GM23338 (cell line): ENCODE measurements at regions not wholly inside any gene's neighbourhood (a gene's known extent, or its start where the extent isn't known, plus 50 kb on each side); places are given as distances from the start of the nearest gene placed in this dataset.

ENCODE experiments used
- ATAC-seq: fragments of 200-7000 bp; cut with Tn5 transposase; 3 replicates; pipeline ENCODE4 v1.9.1; 2020
- DNase-seq: peaks from one replicate; pipeline ENCODE4 v3.0.0-alpha.2; 2015; ENCODE audit warnings: low spot score
- H2AFZ ChIP-seq: fragments of 200-600 bp; sonication (generic); 2 replicates; pipeline ENCODE4 v1.8.0; 2016; ENCODE audit warnings: antibody characterized with exemption, mild to moderate bottlenecking, moderate library complexity
- H3F3A ChIP-seq: fragments of 200-600 bp; sonication (generic); replicated peaks from 2 replicates; pipeline ENCODE4 v1.8.0; 2017; ENCODE audit warnings: antibody characterized with exemption, mixed run types, low read depth
- H3K27ac ChIP-seq: fragments of 200-600 bp; sonication (generic); 2 replicates; pipeline ENCODE4 v1.6.1; 2016; ENCODE audit warnings: low read depth
- H3K27me3 ChIP-seq: fragments of 200-600 bp; sonication (generic); 2 replicates; pipeline ENCODE4 v1.8.0; 2016; ENCODE audit warnings: mild to moderate bottlenecking, mixed run types, moderate library complexity; ENCODE audit not compliant: insufficient read depth
- H3K36me3 ChIP-seq: fragments of 200-600 bp; sonication (generic); 2 replicates; pipeline ENCODE4 v1.8.0; 2016; ENCODE audit warnings: mild to moderate bottlenecking; ENCODE audit not compliant: insufficient read depth
- H3K4me1 ChIP-seq: fragments of 200-600 bp; sonication (generic); 2 replicates; pipeline ENCODE4 v1.8.0; 2016; ENCODE audit warnings: mild to moderate bottlenecking, moderate library complexity; ENCODE audit not compliant: insufficient read depth
- H3K4me2 ChIP-seq: fragments of 200-600 bp; sonication (generic); 2 replicates; pipeline ENCODE4 v1.7.1; 2017; ENCODE audit warnings: mixed run types
- H3K4me3 ChIP-seq: fragments of 200-600 bp; sonication (generic); 2 replicates; pipeline ENCODE4 v1.6.1; 2016; ENCODE audit warnings: mixed run types
- H3K79me2 ChIP-seq: fragments of 200-600 bp; sonication (generic); replicated peaks from 2 replicates; pipeline ENCODE4 v1.8.0; 2017; ENCODE audit warnings: mild to moderate bottlenecking; ENCODE audit not compliant: insufficient read depth
- H3K9me2 ChIP-seq: fragments of 200-600 bp; sonication (generic); 2 replicates; pipeline ENCODE4 v1.8.0; 2017; ENCODE audit not compliant: insufficient read depth
- H4K20me1 ChIP-seq: fragments of 200-600 bp; sonication (generic); replicated peaks from 2 replicates; pipeline ENCODE4 v1.8.0; 2017; ENCODE audit warnings: mild to moderate bottlenecking; ENCODE audit not compliant: insufficient read depth
- H3K27ac Mint-ChIP-seq: 2 replicates; pipeline ENCODE4 v1.8.0; 2020; ENCODE audit warnings: inconsistent platforms, mild to moderate bottlenecking, moderate library complexity, mixed read lengths
- H3K27me3 Mint-ChIP-seq: 3 replicates; pipeline ENCODE4 v1.8.0; 2022; ENCODE audit warnings: low read depth, mild to moderate bottlenecking, moderate library complexity, mixed read lengths, inconsistent platforms; ENCODE audit not compliant: insufficient read depth, poor library complexity
- H3K36me3 Mint-ChIP-seq: 3 replicates; pipeline ENCODE4 v1.8.0; 2021; ENCODE audit warnings: low read depth, mild to moderate bottlenecking, inconsistent platforms, moderate library complexity, mixed read lengths
- H3K4me1 Mint-ChIP-seq: 3 replicates; pipeline ENCODE4 v1.8.0; 2020; ENCODE audit warnings: mild to moderate bottlenecking, inconsistent platforms, mixed read lengths
- H3K4me3 Mint-ChIP-seq: 3 replicates; pipeline ENCODE4 v1.8.0; 2021; ENCODE audit warnings: moderate library complexity, mild to moderate bottlenecking, inconsistent platforms, mixed read lengths
- H3K9me3 Mint-ChIP-seq: 3 replicates; pipeline ENCODE4 v1.8.0; 2020; ENCODE audit warnings: moderate library complexity, mild to moderate bottlenecking, inconsistent platforms, mixed read lengths
- CREB1 ChIP-seq: fragments of 250-450 bp; sonication (Bioruptor Pico); IDR thresholded peaks from 2 replicates; pipeline ENCODE4 v1.5.0; 2020; ENCODE audit warnings: low read depth, mild to moderate bottlenecking, moderate library complexity
- EZH2 ChIP-seq: fragments of 200-600 bp; sonication (generic); IDR thresholded peaks from one replicate; pipeline ENCODE4 v1.8.0; 2017; ENCODE audit warnings: antibody characterized with exemption, mild to moderate bottlenecking, low read depth; ENCODE audit not compliant: unreplicated experiment
- EZH2phosphoT487 ChIP-seq: fragments of 200-600 bp; sonication (generic); IDR thresholded peaks from one replicate; pipeline ENCODE4 v1.8.1; 2018; ENCODE audit warnings: antibody characterized with exemption; ENCODE audit not compliant: unreplicated experiment
- JUNB ChIP-seq: IDR thresholded peaks from one replicate; pipeline ENCODE4 v1.6.1; 2016; ENCODE audit warnings: antibody characterized with exemption; ENCODE audit not compliant: unreplicated experiment
- NANOG ChIP-seq: IDR thresholded peaks from 2 replicates; pipeline ENCODE4 v1.6.1; 2016; ENCODE audit warnings: antibody characterized with exemption, borderline replicate concordance
- POLR2AphosphoS5 ChIP-seq: IDR thresholded peaks from 2 replicates; pipeline ENCODE4 v1.6.1; 2016; ENCODE audit warnings: antibody characterized with exemption, low read depth
- REST ChIP-seq: IDR thresholded peaks from one replicate; pipeline ENCODE4 v1.6.1; 2018; ENCODE audit warnings: antibody characterized with exemption; ENCODE audit not compliant: unreplicated experiment
- STAT1 ChIP-seq: IDR thresholded peaks from one replicate; pipeline ENCODE4 v1.6.1; 2016; ENCODE audit warnings: antibody characterized with exemption; ENCODE audit not compliant: unreplicated experiment
- ZNF114 ChIP-seq: fragments of 250-450 bp; sonication (Bioruptor Pico); IDR thresholded peaks from 2 replicates; pipeline ENCODE4 v1.5.0; 2020; ENCODE audit warnings: mild to moderate bottlenecking, moderate library complexity
- ZNF331 ChIP-seq: fragments of 250-450 bp; sonication (Bioruptor Pico); IDR thresholded peaks from 2 replicates; pipeline ENCODE4 v1.5.0; 2020; ENCODE audit warnings: low read depth, mild to moderate bottlenecking, moderate library complexity
- TF ChIP-seq, protein P1 (sequence below): IDR thresholded peaks from 2 replicates; pipeline ENCODE4 v1.6.1; 2016; ENCODE audit warnings: antibody characterized with exemption
- TF ChIP-seq, protein P2 (sequence below): fragments of 250-450 bp; sonication (Bioruptor Pico); IDR thresholded peaks from 2 replicates; pipeline ENCODE4 v1.5.0; 2020; ENCODE audit warnings: mild to moderate bottlenecking, moderate library complexity
- TF ChIP-seq, protein P3 (sequence below), 2 experiments: fragments of 200-600 bp in 1 of 2; sonication (generic) in 1 of 2; conservative IDR thresholded peaks; 2 replicates each; pipeline versions ENCODE4 v1.5.1 to v1.6.1; 2016 to 2017; ENCODE audit warnings: antibody characterized with exemption in 2 of 2, low read depth in 2 of 2, mild to moderate bottlenecking in 2 of 2, moderate library complexity in 1 of 2

- Mint-ChIP-seq H3K27ac (peak overlapping the region; percentile 9; the same call in 1 of the 2 replicates), H3K4me1 (no peaks in the 10 kb centered on the region), H3K36me3 (peaks cover 4% of the 10 kb centered on the region; the same call in 2 of the 3 replicates), H3K9me3 (peaks cover 7% of the 10 kb centered on the region; the same call in 1 of the 3 replicates), H3K27me3 (no peaks in the 10 kb centered on the region), H3K4me3 (no peak overlapping the region)
- H4K20me1 ChIP-seq = no peaks in the 10 kb centered on the region
- no peaks in the 10 kb centered on the region for H3K36me3 ChIP-seq
- no peak overlapping the region for H3K4me2 ChIP-seq
- ATAC-seq (no peak), DNase-seq (no peak)
- peaks cover 5% of the 10 kb centered on the region; the same call in 1 of the 2 replicates for H3K9me2 ChIP-seq
- no peaks in the 10 kb centered on the region for H3K27me3 ChIP-seq
- no peak for TF ChIP-seq JUNB
- no peak for TF ChIP-seq NANOG
- no peak for TF ChIP-seq REST
- no peak for TF ChIP-seq STAT1
- TF ChIP-seq, protein P1, sequence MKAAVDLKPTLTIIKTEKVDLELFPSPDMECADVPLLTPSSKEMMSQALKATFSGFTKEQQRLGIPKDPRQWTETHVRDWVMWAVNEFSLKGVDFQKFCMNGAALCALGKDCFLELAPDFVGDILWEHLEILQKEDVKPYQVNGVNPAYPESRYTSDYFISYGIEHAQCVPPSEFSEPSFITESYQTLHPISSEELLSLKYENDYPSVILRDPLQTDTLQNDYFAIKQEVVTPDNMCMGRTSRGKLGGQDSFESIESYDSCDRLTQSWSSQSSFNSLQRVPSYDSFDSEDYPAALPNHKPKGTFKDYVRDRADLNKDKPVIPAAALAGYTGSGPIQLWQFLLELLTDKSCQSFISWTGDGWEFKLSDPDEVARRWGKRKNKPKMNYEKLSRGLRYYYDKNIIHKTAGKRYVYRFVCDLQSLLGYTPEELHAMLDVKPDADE = no peak
- TF ChIP-seq ZNF114 (CRISPR knock-in tag) = no peak
- no peak for TF ChIP-seq EZH2
- TF ChIP-seq, protein P2, sequence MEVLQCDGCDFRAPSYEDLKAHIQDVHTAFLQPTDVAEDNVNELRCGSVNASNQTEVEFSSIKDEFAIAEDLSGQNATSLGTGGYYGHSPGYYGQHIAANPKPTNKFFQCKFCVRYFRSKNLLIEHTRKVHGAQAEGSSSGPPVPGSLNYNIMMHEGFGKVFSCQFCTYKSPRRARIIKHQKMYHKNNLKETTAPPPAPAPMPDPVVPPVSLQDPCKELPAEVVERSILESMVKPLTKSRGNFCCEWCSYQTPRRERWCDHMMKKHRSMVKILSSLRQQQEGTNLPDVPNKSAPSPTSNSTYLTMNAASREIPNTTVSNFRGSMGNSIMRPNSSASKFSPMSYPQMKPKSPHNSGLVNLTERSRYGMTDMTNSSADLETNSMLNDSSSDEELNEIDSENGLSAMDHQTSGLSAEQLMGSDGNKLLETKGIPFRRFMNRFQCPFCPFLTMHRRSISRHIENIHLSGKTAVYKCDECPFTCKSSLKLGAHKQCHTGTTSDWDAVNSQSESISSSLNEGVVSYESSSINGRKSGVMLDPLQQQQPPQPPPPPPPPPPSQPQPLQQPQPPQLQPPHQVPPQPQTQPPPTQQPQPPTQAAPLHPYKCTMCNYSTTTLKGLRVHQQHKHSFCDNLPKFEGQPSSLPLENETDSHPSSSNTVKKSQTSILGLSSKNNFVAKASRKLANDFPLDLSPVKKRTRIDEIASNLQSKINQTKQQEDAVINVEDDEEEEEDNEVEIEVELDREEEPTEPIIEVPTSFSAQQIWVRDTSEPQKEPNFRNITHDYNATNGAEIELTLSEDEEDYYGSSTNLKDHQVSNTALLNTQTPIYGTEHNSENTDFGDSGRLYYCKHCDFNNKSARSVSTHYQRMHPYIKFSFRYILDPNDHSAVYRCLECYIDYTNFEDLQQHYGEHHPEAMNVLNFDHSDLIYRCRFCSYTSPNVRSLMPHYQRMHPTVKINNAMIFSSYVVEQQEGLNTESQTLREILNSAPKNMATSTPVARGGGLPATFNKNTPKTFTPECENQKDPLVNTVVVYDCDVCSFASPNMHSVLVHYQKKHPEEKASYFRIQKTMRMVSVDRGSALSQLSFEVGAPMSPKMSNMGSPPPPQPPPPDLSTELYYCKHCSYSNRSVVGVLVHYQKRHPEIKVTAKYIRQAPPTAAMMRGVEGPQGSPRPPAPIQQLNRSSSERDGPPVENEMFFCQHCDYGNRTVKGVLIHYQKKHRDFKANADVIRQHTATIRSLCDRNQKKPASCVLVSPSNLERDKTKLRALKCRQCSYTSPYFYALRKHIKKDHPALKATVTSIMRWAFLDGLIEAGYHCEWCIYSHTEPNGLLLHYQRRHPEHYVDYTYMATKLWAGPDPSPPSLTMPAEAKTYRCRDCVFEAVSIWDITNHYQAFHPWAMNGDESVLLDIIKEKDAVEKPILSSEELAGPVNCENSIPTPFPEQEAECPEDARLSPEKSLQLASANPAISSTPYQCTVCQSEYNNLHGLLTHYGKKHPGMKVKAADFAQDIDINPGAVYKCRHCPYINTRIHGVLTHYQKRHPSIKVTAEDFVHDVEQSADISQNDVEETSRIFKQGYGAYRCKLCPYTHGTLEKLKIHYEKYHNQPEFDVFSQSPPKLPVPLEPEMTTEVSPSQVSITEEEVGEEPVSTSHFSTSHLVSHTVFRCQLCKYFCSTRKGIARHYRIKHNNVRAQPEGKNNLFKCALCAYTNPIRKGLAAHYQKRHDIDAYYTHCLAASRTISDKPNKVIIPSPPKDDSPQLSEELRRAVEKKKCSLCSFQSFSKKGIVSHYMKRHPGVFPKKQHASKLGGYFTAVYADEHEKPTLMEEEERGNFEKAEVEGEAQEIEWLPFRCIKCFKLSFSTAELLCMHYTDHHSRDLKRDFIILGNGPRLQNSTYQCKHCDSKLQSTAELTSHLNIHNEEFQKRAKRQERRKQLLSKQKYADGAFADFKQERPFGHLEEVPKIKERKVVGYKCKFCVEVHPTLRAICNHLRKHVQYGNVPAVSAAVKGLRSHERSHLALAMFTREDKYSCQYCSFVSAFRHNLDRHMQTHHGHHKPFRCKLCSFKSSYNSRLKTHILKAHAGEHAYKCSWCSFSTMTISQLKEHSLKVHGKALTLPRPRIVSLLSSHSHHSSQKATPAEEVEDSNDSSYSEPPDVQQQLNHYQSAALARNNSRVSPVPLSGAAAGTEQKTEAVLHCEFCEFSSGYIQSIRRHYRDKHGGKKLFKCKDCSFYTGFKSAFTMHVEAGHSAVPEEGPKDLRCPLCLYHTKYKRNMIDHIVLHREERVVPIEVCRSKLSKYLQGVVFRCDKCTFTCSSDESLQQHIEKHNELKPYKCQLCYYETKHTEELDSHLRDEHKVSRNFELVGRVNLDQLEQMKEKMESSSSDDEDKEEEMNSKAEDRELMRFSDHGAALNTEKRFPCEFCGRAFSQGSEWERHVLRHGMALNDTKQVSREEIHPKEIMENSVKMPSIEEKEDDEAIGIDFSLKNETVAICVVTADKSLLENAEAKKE (CRISPR knock-in tag) = no peak
- TF ChIP-seq ZNF331 (CRISPR knock-in tag) = no peak
- TF ChIP-seq EZH2phosphoT487 = no peak
- no peak for TF ChIP-seq POLR2AphosphoS5
- TF ChIP-seq, protein P3, sequence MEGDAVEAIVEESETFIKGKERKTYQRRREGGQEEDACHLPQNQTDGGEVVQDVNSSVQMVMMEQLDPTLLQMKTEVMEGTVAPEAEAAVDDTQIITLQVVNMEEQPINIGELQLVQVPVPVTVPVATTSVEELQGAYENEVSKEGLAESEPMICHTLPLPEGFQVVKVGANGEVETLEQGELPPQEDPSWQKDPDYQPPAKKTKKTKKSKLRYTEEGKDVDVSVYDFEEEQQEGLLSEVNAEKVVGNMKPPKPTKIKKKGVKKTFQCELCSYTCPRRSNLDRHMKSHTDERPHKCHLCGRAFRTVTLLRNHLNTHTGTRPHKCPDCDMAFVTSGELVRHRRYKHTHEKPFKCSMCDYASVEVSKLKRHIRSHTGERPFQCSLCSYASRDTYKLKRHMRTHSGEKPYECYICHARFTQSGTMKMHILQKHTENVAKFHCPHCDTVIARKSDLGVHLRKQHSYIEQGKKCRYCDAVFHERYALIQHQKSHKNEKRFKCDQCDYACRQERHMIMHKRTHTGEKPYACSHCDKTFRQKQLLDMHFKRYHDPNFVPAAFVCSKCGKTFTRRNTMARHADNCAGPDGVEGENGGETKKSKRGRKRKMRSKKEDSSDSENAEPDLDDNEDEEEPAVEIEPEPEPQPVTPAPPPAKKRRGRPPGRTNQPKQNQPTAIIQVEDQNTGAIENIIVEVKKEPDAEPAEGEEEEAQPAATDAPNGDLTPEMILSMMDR (conservative IDR thresholded peaks at IDR 0.05; ENCODE audit: low read depth in 2 of 2) = no peak
- TF ChIP-seq CREB1 (CRISPR knock-in tag) = no peak
- no peak overlapping the region for H3K27ac ChIP-seq
- H3K4me1 ChIP-seq = no peaks in the 10 kb centered on the region
- H3F3A ChIP-seq = no peaks in the 10 kb centered on the region
- no peak overlapping the region for H2AFZ ChIP-seq
- H3K79me2 ChIP-seq = no peaks in the 10 kb centered on the region
- no peak overlapping the region for H3K4me3 ChIP-seq
Measured at GRCh38 chr2:150109028-150109427, 378.4 kb downstream of the RND3 start.
